ENCODE measurements at regions not wholly inside any gene's neighbourhood (a gene's known extent, or its start where the extent isn't known, plus 50 kb on each side); places are given as distances from the start of the nearest gene placed in this dataset.

DNA sequence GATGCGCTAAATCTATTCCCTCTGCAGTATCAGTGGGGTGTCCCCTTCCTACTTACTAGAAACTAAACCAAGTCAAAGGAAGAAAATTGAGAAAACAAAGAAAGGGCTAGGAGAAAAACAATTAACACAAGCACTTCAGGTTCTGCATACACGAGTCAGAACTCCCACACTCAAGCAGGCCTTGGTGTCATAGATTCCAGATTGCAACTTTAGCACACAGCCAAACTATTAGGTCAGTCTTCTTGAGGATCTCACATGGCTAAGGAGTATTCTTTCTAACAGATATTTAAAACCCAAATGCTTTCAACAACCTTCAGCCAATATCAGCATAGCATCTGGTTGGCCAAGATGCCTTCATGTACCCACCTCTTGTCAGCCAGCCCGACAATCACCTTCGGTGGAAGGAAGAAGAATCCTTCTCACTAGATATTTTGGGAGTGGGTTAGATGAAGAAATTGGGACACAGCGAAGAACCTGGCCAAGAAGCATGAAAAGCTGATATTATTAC lies 340.0 kb downstream of the VPS13C start:
- H3K9ac ChIP-seq (ENCODE audit: control insufficient read depth, extremely low read depth, insufficient read depth, low read length), result no peak overlapping the region
- TF ChIP-seq EZH2 (IDR thresholded peaks at IDR 0.05; ENCODE audit: low read length), result no peak
- TF ChIP-seq, protein P1, sequence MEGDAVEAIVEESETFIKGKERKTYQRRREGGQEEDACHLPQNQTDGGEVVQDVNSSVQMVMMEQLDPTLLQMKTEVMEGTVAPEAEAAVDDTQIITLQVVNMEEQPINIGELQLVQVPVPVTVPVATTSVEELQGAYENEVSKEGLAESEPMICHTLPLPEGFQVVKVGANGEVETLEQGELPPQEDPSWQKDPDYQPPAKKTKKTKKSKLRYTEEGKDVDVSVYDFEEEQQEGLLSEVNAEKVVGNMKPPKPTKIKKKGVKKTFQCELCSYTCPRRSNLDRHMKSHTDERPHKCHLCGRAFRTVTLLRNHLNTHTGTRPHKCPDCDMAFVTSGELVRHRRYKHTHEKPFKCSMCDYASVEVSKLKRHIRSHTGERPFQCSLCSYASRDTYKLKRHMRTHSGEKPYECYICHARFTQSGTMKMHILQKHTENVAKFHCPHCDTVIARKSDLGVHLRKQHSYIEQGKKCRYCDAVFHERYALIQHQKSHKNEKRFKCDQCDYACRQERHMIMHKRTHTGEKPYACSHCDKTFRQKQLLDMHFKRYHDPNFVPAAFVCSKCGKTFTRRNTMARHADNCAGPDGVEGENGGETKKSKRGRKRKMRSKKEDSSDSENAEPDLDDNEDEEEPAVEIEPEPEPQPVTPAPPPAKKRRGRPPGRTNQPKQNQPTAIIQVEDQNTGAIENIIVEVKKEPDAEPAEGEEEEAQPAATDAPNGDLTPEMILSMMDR (optimal IDR thresholded peaks at IDR 0.05 in 1 of 3, IDR thresholded peaks at IDR 0.05 in 1 of 3, conservative IDR thresholded peaks at IDR 0.05 in 1 of 3; ENCODE audit: extremely low read depth in 1 of 3, insufficient read depth in 2 of 3, low read length in 3 of 3), result no peak
- H3K4me2 ChIP-seq (ENCODE audit: control insufficient read depth, extremely low read depth, insufficient read depth, low read depth, low read length), result no peak overlapping the region
- H4K20me1 ChIP-seq (ENCODE audit: control insufficient read depth, extremely low read depth, insufficient read depth, low read length), result no peaks in the 10 kb centered on the region
- no peak for DNase-seq (ENCODE audit: low read depth, low spot score)
- no peaks in the 10 kb centered on the region for H3K79me2 ChIP-seq (ENCODE audit: control insufficient read depth, insufficient read depth, low read length)
- no peak overlapping the region for H3K4me3 ChIP-seq (ENCODE audit: control insufficient read depth in 2 of 3, extremely low read depth in 1 of 3, insufficient read depth in 2 of 3, low read depth in 1 of 3, low read length in 3 of 3)
- no peaks in the 10 kb centered on the region for H3K4me1 ChIP-seq (ENCODE audit: control insufficient read depth, extremely low read depth, insufficient read depth, low read length)
- no peak for FAIRE-seq
- H3K9me3 ChIP-seq (ENCODE audit: control insufficient read depth, low read depth, low read length), result no peaks in the 10 kb centered on the region
- no peaks in the 10 kb centered on the region for H3K36me3 ChIP-seq (ENCODE audit: control insufficient read depth in 2 of 2, extremely low read depth in 1 of 2, insufficient read depth in 2 of 2, low read length in 2 of 2)
- H3K27ac ChIP-seq (ENCODE audit: control insufficient read depth, insufficient read depth, low read length), result no peak overlapping the region
- H3K9me1 ChIP-seq (ENCODE audit: control insufficient read depth, extremely low read depth, insufficient read depth, low read length), result no peaks in the 10 kb centered on the region
- peaks cover 4% of the 10 kb centered on the region for H3K27me3 ChIP-seq (ENCODE audit: control insufficient read depth, extremely low read depth, insufficient read depth, low read length)
- no peak overlapping the region for H2AFZ ChIP-seq (ENCODE audit: control insufficient read depth, low read length)
- dilution Hi-C loops (cut with MboI; ENCODE audit: extremely low pct_ligation_motif_present, low sequenced_read_pairs), result no loop called here

DNA sequence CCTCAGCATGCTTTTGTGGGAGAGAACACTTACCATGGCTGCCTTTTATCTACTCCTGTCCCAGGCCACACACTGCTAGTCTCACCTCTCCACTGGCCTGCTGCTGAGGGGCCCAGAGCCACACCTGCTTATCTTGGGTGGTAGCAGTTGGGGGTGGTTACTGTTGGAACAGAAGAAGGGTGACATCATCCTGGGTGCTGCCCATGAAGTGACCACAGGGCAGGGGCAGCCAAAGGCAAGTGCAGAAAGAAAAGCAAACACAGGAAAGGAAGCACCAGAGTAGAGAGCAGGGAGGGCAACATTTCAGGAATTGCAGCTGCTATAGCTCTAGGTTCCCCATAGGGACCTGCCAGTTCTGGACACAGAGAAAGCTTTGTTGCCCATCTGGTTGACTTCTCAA lies 345.2 kb downstream of the VPS13C start:
- no peak overlapping the region for H3K27ac ChIP-seq (ENCODE audit: control insufficient read depth, insufficient read depth, low read length)
- no peak for FAIRE-seq
- DNase-seq (ENCODE audit: low read depth, low spot score), result no peak
- no peak overlapping the region for H3K4me2 ChIP-seq (ENCODE audit: control insufficient read depth, extremely low read depth, insufficient read depth, low read depth, low read length)
- H3K79me2 ChIP-seq (ENCODE audit: control insufficient read depth, insufficient read depth, low read length), result no peaks in the 10 kb centered on the region
- TF ChIP-seq, protein P1 (optimal IDR thresholded peaks at IDR 0.05 in 1 of 3, IDR thresholded peaks at IDR 0.05 in 1 of 3, conservative IDR thresholded peaks at IDR 0.05 in 1 of 3; ENCODE audit: extremely low read depth in 1 of 3, insufficient read depth in 2 of 3, low read length in 3 of 3), result no peak
- TF ChIP-seq EZH2 (IDR thresholded peaks at IDR 0.05; ENCODE audit: low read length), result no peak
- no peaks in the 10 kb centered on the region for H3K4me1 ChIP-seq (ENCODE audit: control insufficient read depth, extremely low read depth, insufficient read depth, low read length)
- no peaks in the 10 kb centered on the region for H3K9me1 ChIP-seq (ENCODE audit: control insufficient read depth, extremely low read depth, insufficient read depth, low read length)
- H2AFZ ChIP-seq (ENCODE audit: control insufficient read depth, low read length), result no peak overlapping the region
- no peaks in the 10 kb centered on the region for H3K36me3 ChIP-seq (ENCODE audit: control insufficient read depth in 2 of 2, extremely low read depth in 1 of 2, insufficient read depth in 2 of 2, low read length in 2 of 2)
- H4K20me1 ChIP-seq (ENCODE audit: control insufficient read depth, extremely low read depth, insufficient read depth, low read length), result no peaks in the 10 kb centered on the region
- H3K4me3 ChIP-seq (ENCODE audit: control insufficient read depth in 2 of 3, extremely low read depth in 1 of 3, insufficient read depth in 2 of 3, low read depth in 1 of 3, low read length in 3 of 3), result no peak overlapping the region
- no peak overlapping the region for H3K9ac ChIP-seq (ENCODE audit: control insufficient read depth, extremely low read depth, insufficient read depth, low read length)
- H3K9me3 ChIP-seq (ENCODE audit: control insufficient read depth, low read depth, low read length), result no peaks in the 10 kb centered on the region
- dilution Hi-C loops (cut with MboI; ENCODE audit: extremely low pct_ligation_motif_present, low sequenced_read_pairs), result no loop called here
- no peaks in the 10 kb centered on the region for H3K27me3 ChIP-seq (ENCODE audit: control insufficient read depth, extremely low read depth, insufficient read depth, low read length)

All from keratinocyte (primary cell).